Prostate gland (tissue), 2 donors: ENCODE measurements at regions not wholly inside any gene's neighbourhood (a gene's known extent, or its start where the extent isn't known, plus 50 kb on each side); places are given as distances from the start of the nearest gene placed in this dataset.

Experiments used
- DNase-seq: peaks from one replicate; pipeline ENCODE4 v3.0.0-alpha.2; 2019; ENCODE audit warnings: low spot score
- H3K27ac ChIP-seq, 2 donors: fragments of 200-600 bp; sonication (generic); 2 replicates each; pipeline ENCODE4 v1.5.1; 2017 to 2019
- H3K27me3 ChIP-seq: fragments of 200-600 bp; sonication (generic); replicated peaks from 2 replicates; pipeline ENCODE4 v1.5.1; 2019; ENCODE audit not compliant: insufficient read depth
- H3K36me3 ChIP-seq, 2 donors: fragments of 200-600 bp; sonication (generic); 1 replicate in 1 of 2; 2 replicates in 1 of 2; pipeline versions ENCODE4 v1.5.1 to v1.8.1; 2017 to 2019
- H3K4me1 ChIP-seq: fragments of 200-600 bp; sonication (generic); replicated peaks from 2 replicates; pipeline ENCODE4 v1.5.1; 2019
- H3K4me3 ChIP-seq, 2 donors: fragments of 200-600 bp; sonication (generic); 2 replicates each; pipeline ENCODE4 v1.5.1; 2017 to 2019
- H3K9me3 ChIP-seq: fragments of 200-600 bp; sonication (generic); 2 replicates; pipeline ENCODE4 v1.5.1; 2017
- POLR2A ChIP-seq: fragments of 450-650 bp; IDR thresholded peaks from one replicate; pipeline ENCODE4 v1.6.1; 2016; ENCODE audit warnings: antibody characterized with exemption, mild to moderate bottlenecking
- POLR2AphosphoS5 ChIP-seq: sonication (generic); formaldehyde crosslinking; IDR thresholded peaks from one replicate; pipeline ENCODE4 v1.6.1; 2017; ENCODE audit warnings: antibody characterized with exemption
- WGBS: methylation state at CpG from one replicate; pipeline ENCODE4 v1.1.5; 2018; 5-methylcytosine and 5-hydroxymethylcytosine counted together
- intact Hi-C: fragments of 100-400 bp; cut with DNase I; formaldehyde crosslinking; loops from one replicate; pipeline ENCODE4 v1.14.2; 2022
- TF ChIP-seq, protein P1 (sequence below), 4 experiments: fragments of 200-600 bp in 2 of 4; fragments of 450-650 bp in 2 of 4; sonication (generic) in 2 of 4; IDR thresholded peaks; 1 replicate in 3 of 4; 2 replicates in 1 of 4; pipeline ENCODE4 v1.5.1; 2016 to 2019; ENCODE audit warnings: antibody characterized with exemption in 4 of 4, mild to moderate bottlenecking in 2 of 4, moderate library complexity in 2 of 4

DNA sequence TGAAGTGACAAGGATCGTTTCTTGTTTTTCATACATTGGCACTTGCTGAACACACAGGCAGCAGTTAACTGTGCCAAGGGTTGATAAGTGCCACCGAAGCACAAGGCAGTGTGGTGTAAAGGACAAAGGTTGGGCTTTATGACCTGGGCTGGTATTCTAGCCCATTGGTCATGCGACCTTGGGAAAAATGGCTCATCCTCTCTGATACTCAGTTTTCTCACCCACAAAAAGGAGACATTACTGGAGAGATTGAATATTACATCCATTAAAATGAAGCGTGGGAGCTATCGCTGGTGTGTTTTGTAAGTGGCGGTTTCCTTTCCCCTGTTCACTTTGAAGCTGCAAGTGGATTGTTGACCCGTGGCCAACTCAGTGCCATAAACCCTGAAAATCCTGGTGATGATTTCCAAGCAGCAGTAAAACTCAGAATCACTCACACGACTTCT is 216.9 kb downstream of the HAPSTR1 start:
- TF ChIP-seq POLR2A (no peak), POLR2AphosphoS5 (no peak)
- TF ChIP-seq, protein P1, sequence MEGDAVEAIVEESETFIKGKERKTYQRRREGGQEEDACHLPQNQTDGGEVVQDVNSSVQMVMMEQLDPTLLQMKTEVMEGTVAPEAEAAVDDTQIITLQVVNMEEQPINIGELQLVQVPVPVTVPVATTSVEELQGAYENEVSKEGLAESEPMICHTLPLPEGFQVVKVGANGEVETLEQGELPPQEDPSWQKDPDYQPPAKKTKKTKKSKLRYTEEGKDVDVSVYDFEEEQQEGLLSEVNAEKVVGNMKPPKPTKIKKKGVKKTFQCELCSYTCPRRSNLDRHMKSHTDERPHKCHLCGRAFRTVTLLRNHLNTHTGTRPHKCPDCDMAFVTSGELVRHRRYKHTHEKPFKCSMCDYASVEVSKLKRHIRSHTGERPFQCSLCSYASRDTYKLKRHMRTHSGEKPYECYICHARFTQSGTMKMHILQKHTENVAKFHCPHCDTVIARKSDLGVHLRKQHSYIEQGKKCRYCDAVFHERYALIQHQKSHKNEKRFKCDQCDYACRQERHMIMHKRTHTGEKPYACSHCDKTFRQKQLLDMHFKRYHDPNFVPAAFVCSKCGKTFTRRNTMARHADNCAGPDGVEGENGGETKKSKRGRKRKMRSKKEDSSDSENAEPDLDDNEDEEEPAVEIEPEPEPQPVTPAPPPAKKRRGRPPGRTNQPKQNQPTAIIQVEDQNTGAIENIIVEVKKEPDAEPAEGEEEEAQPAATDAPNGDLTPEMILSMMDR (IDR thresholded peaks at IDR 0.05) = no peak

DNA sequence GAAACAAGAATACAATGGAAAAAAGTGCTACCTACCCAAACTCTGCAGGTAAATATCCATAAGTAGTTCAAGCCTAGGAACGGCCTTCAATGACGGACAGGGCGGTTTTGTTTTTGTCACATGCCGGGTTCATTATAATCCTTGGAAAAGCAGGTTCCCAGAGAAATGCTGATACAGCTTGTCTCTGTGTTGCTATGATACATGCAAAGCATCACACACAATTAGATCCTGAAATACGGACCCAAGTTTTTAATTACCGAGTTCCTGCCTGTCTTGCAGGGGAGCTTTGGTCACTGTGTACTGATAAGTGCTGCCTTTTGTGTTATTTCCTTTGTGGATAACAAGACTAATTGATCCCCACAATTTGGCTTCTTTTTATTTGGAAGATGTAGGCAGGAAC is 217.4 kb downstream of the HAPSTR1 start:
- TF ChIP-seq POLR2A (no peak), POLR2AphosphoS5 (no peak)
- TF ChIP-seq, protein P1 (IDR thresholded peaks at IDR 0.05) = no peak
- no peak overlapping the region for H3K4me3 ChIP-seq
- 21% methylated on average over 6 of the region's 6 CpGs for WGBS
- H3K9me3 ChIP-seq = no peaks in the 10 kb centered on the region
- no peaks in the 10 kb centered on the region for H3K36me3 ChIP-seq
- DNase-seq = no peak
- no peak overlapping the region for H3K27ac ChIP-seq
- no peaks in the 10 kb centered on the region for H3K4me1 ChIP-seq
- H3K27me3 ChIP-seq = no peaks in the 10 kb centered on the region
- intact Hi-C loops = no loop called here

More for the DNA sequence above, 216.9 kb downstream of the HAPSTR1 start:
- H3K27me3 ChIP-seq = no peaks in the 10 kb centered on the region
- intact Hi-C loops = no loop called here
- no peaks in the 10 kb centered on the region for H3K36me3 ChIP-seq
- peak; percentile 26 for DNase-seq
- no peak overlapping the region for H3K27ac ChIP-seq
- no peaks in the 10 kb centered on the region for H3K4me1 ChIP-seq
- no peaks in the 10 kb centered on the region for H3K9me3 ChIP-seq
- H3K4me3 ChIP-seq = no peak overlapping the region
- WGBS = 19% methylated on average over 8 of the region's 8 CpGs

DNA sequence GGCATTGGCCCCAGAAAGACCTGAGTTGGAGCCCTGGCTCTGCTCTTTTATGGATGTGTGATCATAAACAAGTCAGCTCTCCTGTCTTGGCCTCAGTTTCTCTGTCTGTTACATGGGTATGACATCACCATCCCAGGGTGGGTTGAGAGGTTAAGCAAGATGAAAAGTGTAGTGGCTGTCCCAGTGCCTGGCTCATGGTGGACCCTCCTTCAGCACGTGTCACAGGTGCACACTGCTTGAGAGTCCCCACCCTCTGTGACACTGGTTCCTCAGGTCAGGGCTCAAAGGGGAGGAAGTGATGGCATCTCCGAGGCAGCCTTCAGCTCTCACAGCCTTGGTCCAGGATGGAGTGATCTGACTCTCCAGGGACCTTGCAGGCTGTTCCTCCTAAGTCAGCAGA is 218.4 kb downstream of the HAPSTR1 start:
- no peak for DNase-seq
- Histone ChIP-seq H3K4me1 (no peaks in the 10 kb centered on the region), H3K36me3 (no peaks in the 10 kb centered on the region), H3K9me3 (no peaks in the 10 kb centered on the region), H3K27me3 (no peaks in the 10 kb centered on the region), H3K27ac (no peak overlapping the region), H3K4me3 (no peak overlapping the region)
- TF ChIP-seq, protein P1 (IDR thresholded peaks at IDR 0.05) = no peak
- TF ChIP-seq POLR2A (no peak), POLR2AphosphoS5 (no peak)
- 85% methylated on average over 2 of the region's 2 CpGs for WGBS
- intact Hi-C loops = no loop called here

DNA sequence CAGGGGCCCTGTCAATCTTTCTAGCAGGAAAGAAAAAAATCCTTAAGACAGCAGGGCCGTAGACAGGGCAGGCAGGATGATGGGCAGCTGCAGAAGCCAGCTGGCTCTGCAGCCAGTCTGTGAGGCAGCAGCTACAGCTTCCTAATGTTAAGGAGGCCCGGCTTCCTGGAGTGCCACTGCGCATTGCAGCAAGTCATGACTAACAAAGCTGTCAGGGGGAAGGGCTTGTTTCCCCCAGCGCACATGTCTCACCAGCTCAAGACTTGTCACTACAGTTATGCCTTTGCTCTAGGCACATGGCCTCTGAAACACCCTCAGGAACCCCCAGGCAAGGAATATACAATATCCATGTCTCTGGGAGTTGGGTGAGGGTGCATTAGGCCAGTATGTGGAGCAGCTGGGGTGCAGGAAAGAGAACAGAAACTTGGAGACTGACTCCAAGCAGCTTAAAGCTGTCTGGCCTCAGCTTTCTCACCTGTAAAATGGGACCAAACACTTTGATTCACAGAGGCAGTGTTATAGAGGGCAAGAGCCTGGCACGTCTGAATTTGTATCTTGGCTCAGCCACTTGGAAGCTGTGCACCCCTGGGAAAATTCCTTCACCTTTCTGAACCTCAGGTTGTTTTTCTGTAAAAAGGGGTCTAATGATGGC is 220.0 kb downstream of the HAPSTR1 start:
- intact Hi-C loops = no loop called here
- no peak overlapping the region for H3K4me3 ChIP-seq
- H3K4me1 ChIP-seq = no peaks in the 10 kb centered on the region
- H3K27me3 ChIP-seq = no peaks in the 10 kb centered on the region
- TF ChIP-seq POLR2AphosphoS5 (no peak), POLR2A (no peak)
- TF ChIP-seq, protein P1 (IDR thresholded peaks at IDR 0.05) = no peak
- H3K27ac ChIP-seq = no peak overlapping the region
- H3K9me3 ChIP-seq = no peaks in the 10 kb centered on the region
- H3K36me3 ChIP-seq = no peaks in the 10 kb centered on the region
- DNase-seq = no peak
- WGBS = 42% methylated on average over 5 of the region's 5 CpGs

DNA sequence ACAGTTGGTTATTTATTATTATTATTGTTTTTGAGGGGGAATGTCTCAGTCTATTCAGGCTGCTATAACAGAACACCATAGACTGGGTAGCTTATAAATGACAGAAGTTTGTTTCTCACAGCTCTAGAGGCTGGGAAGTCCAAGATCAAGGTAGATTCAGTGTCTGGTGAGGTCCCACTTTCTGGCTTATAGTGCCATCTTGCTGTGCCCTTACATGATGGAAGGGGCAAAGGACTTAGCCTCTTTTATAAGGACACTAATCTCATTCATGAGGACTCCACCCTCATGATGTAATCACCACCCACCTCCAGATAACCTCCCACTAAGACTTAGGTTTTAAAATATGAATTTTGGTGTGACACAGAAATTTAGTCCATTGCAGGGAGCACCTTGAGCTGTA is 224.6 kb downstream of the HAPSTR1 start:
- H3K4me3 ChIP-seq = no peak overlapping the region
- TF ChIP-seq, protein P1 (IDR thresholded peaks at IDR 0.05) = no peak
- TF ChIP-seq POLR2A (no peak), POLR2AphosphoS5 (no peak)
- H3K27me3 ChIP-seq = no peaks in the 10 kb centered on the region
- H3K36me3 ChIP-seq = no peaks in the 10 kb centered on the region
- H3K4me1 ChIP-seq = no peaks in the 10 kb centered on the region
- DNase-seq = no peak
- intact Hi-C loops = no loop called here
- no peaks in the 10 kb centered on the region for H3K9me3 ChIP-seq
- no peak overlapping the region for H3K27ac ChIP-seq
